K562 (cell line): ENCODE measurements at regions not wholly inside any gene's neighbourhood (a gene's known extent, or its start where the extent isn't known, plus 50 kb on each side); places are given as distances from the start of the nearest gene placed in this dataset.

Experiments used
- JUND ChIP-seq, 2 experiments: IDR thresholded peaks; 2 replicates in 1 of 2; 3 replicates in 1 of 2; pipeline ENCODE4 v1.6.1; 2011; ENCODE audit warnings: borderline replicate concordance in 2 of 2, low read depth in 2 of 2, low read length in 2 of 2, improper control_type of control experiment in 1 of 2, missing biosample characterization in 1 of 2, missing genetic modification characterization in 1 of 2, missing genetic modification reagents in 1 of 2
- MYC ChIP-seq, 2 experiments: fragments of 250-450 bp in 1 of 2; sonication (Bioruptor Pico) in 1 of 2; IDR thresholded peaks; 2 replicates each; pipeline versions ENCODE4 v1.5.1 to v1.6.1; 2012 to 2021; ENCODE audit warnings: low read depth in 2 of 2, borderline replicate concordance in 1 of 2, improper control_type of control experiment in 1 of 2, low read length in 1 of 2, mild to moderate bottlenecking in 1 of 2, moderate library complexity in 1 of 2
- RCOR1 ChIP-seq, 2 experiments: IDR thresholded peaks; 2 replicates each; pipeline ENCODE4 v1.6.1; 2012; ENCODE audit warnings: low read depth in 2 of 2, low read length in 2 of 2, borderline replicate concordance in 1 of 2, improper control_type of control experiment in 1 of 2
- RUNX1 ChIP-seq: sonication (generic); IDR thresholded peaks from 2 replicates; pipeline ENCODE4 v1.6.1; 2016; ENCODE audit warnings: antibody characterized with exemption, low read depth
- SIRT6 ChIP-seq: IDR thresholded peaks from one replicate; pipeline ENCODE4 v1.6.1; 2012; ENCODE audit warnings: low read depth, mild to moderate bottlenecking, control low read depth, inconsistent platforms, low read length, moderate library complexity
- SMARCB1 ChIP-seq: IDR thresholded peaks from 2 replicates; pipeline ENCODE4 v1.6.1; 2011; ENCODE audit warnings: improper control_type of control experiment, low read depth; ENCODE audit not compliant: insufficient read length
- SNAPC5 ChIP-seq: fragments of 250-450 bp; sonication (Bioruptor Pico); IDR thresholded peaks from 2 replicates; pipeline ENCODE4 v1.8.0; 2021; ENCODE audit warnings: moderate library complexity, mild to moderate bottlenecking, inconsistent platforms
- ZNF324 ChIP-seq: fragments of 250-450 bp; sonication (Bioruptor Pico); IDR thresholded peaks from 2 replicates; pipeline ENCODE4 v1.4.0; 2020; ENCODE audit warnings: mild to moderate bottlenecking

GRCh38 chr5:81898403-81898802 lies 73.4 kb upstream of the ATG10 start:
- TF ChIP-seq JUND (IDR thresholded peaks at IDR 0.05; ENCODE audit: borderline replicate concordance, low read depth, low read length) (no peak), JUND (tag; IDR thresholded peaks at IDR 0.05; ENCODE audit: borderline replicate concordance, low read depth, low read length) (no peak), ZNF324 (CRISPR knock-in tag) (no peak), SMARCB1 (no peak), MYC (IDR thresholded peaks at IDR 0.05; ENCODE audit: low read depth, low read length) (no peak), MYC (CRISPR knock-in tag; IDR thresholded peaks at IDR 0.05; ENCODE audit: borderline replicate concordance, low read depth) (no peak), RUNX1 (no peak), RCOR1 (IDR thresholded peaks at IDR 0.05; ENCODE audit: borderline replicate concordance in 1 of 2, low read depth in 2 of 2, low read length in 2 of 2) (no peak), SIRT6 (no peak), SNAPC5 (CRISPR knock-in tag) (no peak)
